SK-N-MC (cell line): ENCODE measurements at regions not wholly inside any gene's neighbourhood (a gene's known extent, or its start where the extent isn't known, plus 50 kb on each side); places are given as distances from the start of the nearest gene placed in this dataset.

Experiments used
- DNase-seq: peaks from one replicate; pipeline ENCODE4 v3.0.0-alpha.2; 2011; ENCODE audit warnings: low read depth, low spot score
- H3K27ac ChIP-seq: fragments of 200-600 bp; sonication (generic); 2 replicates; pipeline ENCODE4 v1.5.1; 2016; ENCODE audit warnings: mixed run types
- H3K36me3 ChIP-seq: fragments of 200-600 bp; sonication (generic); 2 replicates; pipeline ENCODE4 v1.6.1; 2017; ENCODE audit warnings: antibody characterized with exemption, low read length, mixed read lengths; ENCODE audit not compliant: insufficient read depth
- H3K4me3 ChIP-seq: fragments of 200-600 bp; sonication (generic); 2 replicates; pipeline ENCODE4 v1.5.1; 2016
- H3K9ac ChIP-seq: fragments of 200-600 bp; sonication (generic); 2 replicates; pipeline ENCODE4 v1.8.0; 2017; ENCODE audit warnings: mixed run types, mixed read lengths; ENCODE audit not compliant: insufficient read length
- H3K9me3 ChIP-seq: fragments of 200-600 bp; sonication (generic); 2 replicates; pipeline ENCODE4 v1.6.1; 2017; ENCODE audit warnings: low read depth, mild to moderate bottlenecking, antibody characterized with exemption, low read length, moderate library complexity, mixed read lengths
- EZH2 ChIP-seq: fragments of 200-600 bp; sonication (generic); IDR thresholded peaks from one replicate; pipeline ENCODE4 v1.6.1; 2017; ENCODE audit warnings: antibody characterized with exemption
- FOXP2 ChIP-seq: optimal IDR thresholded peaks from 2 replicates; pipeline ENCODE3; 2011; ENCODE audit warnings: mild to moderate bottlenecking, moderate library complexity; ENCODE audit not compliant: insufficient read depth; ENCODE audit errors: extremely low read length, control extremely low read depth
- POLR2AphosphoS5 ChIP-seq: IDR thresholded peaks from 2 replicates; pipeline ENCODE4 v1.6.1; 2012; ENCODE audit warnings: mild to moderate bottlenecking, low read depth, low read length, borderline replicate concordance

DNA sequence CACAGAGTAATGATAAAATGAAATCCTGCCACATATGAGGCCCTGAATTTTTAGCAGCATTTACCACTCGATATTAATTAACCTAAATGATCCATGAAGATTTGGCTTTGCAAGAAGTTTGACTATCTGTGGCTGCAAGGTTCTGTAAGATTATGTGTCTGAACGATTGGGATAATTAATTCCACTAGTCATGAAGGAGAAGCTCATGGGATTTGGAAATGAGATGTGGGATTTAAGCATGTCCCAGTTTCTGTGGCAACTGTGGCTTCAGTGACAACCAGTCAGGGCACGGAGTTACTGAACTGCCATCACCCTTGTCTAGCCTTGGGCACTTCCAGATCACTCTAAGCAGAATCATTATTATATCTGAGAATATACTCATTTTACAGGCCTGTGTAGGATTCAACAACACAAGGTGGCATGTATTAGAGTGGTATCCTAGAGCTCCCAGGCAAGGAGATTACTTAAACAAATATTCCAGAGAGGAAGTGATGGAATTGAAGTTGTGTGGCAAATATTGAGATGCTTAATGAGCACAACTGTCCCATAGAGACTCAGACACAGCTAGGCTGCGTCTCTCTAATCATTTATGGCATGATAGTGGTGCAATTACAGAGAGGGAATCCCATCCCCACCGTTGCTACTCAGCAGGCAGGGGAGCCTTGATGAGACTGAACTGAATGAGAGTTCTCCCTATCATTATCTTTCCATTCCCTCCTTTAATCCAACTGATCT lies 205.0 kb upstream of the KRR1 start:
- Histone ChIP-seq H3K36me3 (no peaks in the 10 kb centered on the region), H3K9me3 (no peaks in the 10 kb centered on the region), H3K9ac (no peak overlapping the region), H3K4me3 (no peak overlapping the region), H3K27ac (no peak overlapping the region)
- no peak for DNase-seq
- TF ChIP-seq EZH2 (no peak), FOXP2 (no peak), POLR2AphosphoS5 (no peak)

DNA sequence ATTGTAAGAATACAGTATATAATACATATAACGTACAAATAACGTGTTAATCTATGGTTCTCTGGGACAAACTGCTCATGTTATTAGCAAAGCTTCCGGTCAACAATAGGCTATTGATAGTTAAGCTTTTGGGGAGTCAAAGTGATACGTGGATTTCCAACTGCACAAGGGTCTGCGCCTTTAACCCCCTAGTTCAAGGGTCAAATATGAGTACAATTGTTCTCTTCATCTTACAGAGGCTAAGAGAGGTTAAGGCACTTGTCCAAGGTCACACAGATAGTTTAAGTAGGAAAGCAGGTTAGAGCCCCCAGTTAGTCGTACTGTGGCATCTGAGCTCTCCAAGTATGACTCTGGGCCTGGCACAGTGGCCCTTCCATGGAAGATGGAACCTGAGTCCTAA lies 204.3 kb upstream of the KRR1 start:
- Histone ChIP-seq H3K36me3 (no peaks in the 10 kb centered on the region), H3K27ac (no peak overlapping the region), H3K4me3 (no peak overlapping the region), H3K9ac (no peak overlapping the region), H3K9me3 (no peaks in the 10 kb centered on the region)
- TF ChIP-seq POLR2AphosphoS5, result no peak
- no peak for TF ChIP-seq FOXP2
- DNase-seq, result no peak

DNA sequence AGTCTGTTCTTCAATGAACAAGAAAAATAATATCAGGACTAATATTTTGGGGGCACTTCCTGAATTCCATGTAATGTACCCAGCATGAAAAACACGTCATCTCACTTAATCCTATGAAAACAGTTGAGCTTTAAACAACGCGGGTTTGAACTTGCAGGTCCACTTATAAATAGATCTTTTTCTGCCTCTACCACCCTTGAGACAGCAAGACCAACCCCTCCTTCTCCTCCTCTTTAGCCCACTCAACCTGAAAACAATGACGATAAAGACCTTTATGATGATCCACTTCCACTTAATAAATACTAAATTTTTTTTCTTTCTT lies 203.9 kb upstream of the KRR1 start:
- H3K9ac ChIP-seq, result no peak overlapping the region
- H3K27ac ChIP-seq, result no peak overlapping the region
- TF ChIP-seq POLR2AphosphoS5 (no peak), FOXP2 (no peak), EZH2 (no peak)
- no peak for DNase-seq
- no peak overlapping the region for H3K4me3 ChIP-seq
- H3K9me3 ChIP-seq, result no peaks in the 10 kb centered on the region
- H3K36me3 ChIP-seq, result no peaks in the 10 kb centered on the region

DNA sequence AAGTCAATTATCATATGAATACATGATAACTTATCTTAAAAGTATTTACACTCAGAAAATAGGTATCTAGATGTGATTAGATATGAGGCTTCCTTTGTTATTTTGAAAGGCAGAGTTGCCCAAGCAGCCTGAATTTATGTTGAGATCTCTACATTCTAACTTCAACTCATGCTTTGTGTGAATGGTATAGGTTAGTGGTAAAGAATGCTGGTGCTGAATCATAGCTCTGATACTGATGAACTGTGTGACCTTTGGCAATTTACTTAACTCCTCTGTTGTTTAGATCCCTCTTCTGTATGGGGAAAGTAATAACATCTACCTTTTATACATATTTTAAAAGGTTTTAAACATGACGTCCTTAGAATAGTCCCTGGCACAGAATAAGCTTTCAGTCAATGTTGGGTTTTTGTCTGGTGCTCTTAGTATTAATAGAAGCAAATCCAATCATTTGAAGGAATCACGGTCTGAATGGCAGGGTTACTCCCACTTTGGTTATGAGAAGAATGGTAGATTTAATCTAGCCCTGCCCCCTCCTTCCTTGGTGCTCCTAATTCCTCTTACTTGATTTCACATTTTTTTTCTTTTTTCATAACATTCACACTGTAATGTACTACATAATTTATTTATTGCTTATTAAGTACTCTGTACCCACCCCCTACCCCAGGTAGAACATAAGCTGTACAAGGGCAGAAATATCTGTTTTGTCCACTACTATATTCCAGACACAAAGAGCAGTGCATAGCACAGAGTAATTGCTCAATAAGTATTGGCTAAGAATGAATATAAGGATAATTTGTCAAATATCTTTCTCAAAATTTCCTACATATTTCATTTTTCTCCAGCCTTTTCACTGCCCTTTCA lies 203.3 kb upstream of the KRR1 start:
- TF ChIP-seq POLR2AphosphoS5, result no peak
- TF ChIP-seq EZH2, result no peak
- TF ChIP-seq FOXP2, result no peak
- no peaks in the 10 kb centered on the region for H3K36me3 ChIP-seq
- no peak for DNase-seq
- H3K27ac ChIP-seq, result no peak overlapping the region
- no peaks in the 10 kb centered on the region for H3K9me3 ChIP-seq
- H3K9ac ChIP-seq, result no peak overlapping the region
- no peak overlapping the region for H3K4me3 ChIP-seq

DNA sequence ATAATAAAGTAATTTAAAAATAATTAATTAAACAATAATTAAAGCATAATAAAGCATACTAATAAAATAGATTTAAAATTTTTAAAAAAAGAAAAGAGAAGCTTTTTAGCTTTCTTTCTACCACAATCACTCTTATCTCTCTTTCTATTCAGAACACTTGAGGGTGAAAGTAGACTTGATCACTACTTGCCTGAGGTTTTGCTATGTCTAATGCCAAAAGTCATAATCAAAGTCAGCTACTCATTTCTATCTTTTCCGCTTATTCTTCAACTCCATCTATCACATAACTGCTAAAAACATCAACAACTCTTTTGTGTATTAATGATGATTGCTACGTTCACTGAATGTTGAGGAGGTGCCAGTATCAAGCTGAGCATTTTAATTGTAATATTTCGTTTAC lies 202.0 kb upstream of the KRR1 start:
- H3K36me3 ChIP-seq, result no peaks in the 10 kb centered on the region
- DNase-seq, result no peak
- TF ChIP-seq EZH2, result no peak
- TF ChIP-seq POLR2AphosphoS5, result no peak
- TF ChIP-seq FOXP2, result no peak
- H3K9ac ChIP-seq, result no peak overlapping the region
- no peak overlapping the region for H3K4me3 ChIP-seq
- H3K27ac ChIP-seq, result no peak overlapping the region
- H3K9me3 ChIP-seq, result no peaks in the 10 kb centered on the region

DNA sequence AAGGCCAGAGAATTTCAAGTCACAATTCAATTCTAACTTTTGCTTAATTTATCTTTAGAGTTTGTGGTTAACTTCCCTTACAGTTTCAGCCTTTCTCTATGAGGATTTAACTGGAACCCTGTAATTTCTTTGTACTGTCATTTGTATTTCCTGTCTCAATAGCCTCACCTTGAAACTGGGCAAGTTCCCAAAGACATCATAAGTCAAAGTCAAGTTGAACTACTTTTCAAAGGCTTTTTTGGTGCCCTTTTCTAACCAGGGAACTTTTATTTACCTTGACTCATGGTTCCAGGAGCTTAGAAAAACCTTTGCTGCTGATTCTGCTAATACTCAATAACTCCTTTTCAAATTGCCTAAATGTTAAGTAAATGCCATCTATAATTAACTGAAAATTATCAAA lies 200.8 kb upstream of the KRR1 start:
- Histone ChIP-seq H3K9me3 (no peaks in the 10 kb centered on the region), H3K27ac (no peak overlapping the region), H3K4me3 (no peak overlapping the region), H3K9ac (no peak overlapping the region), H3K36me3 (no peaks in the 10 kb centered on the region)
- no peak for DNase-seq
- TF ChIP-seq POLR2AphosphoS5, result no peak

DNA sequence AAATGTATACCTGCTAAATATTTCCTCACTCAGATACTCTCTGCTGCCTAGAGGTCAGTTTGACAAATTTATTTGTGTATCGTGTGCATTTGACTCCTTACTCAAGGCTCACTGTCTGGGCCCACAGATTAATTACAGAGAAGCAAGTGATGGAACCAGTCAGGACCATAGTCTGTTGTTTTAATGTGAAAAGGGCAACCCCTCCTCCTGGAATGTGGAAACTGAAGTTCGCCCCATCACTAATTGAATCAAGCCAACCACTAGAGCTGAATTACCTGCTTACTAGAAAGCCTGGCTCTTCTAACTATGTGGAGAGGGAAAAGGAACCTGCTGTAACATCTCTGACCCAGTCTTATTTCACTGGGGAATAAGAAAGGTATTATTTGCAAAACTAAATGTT lies 199.9 kb upstream of the KRR1 start:
- no peak for DNase-seq
- no peak overlapping the region for H3K27ac ChIP-seq
- no peaks in the 10 kb centered on the region for H3K9me3 ChIP-seq
- H3K36me3 ChIP-seq, result no peaks in the 10 kb centered on the region
- no peak overlapping the region for H3K9ac ChIP-seq
- TF ChIP-seq POLR2AphosphoS5, result no peak
- TF ChIP-seq FOXP2, result no peak
- no peak for TF ChIP-seq EZH2
- no peak overlapping the region for H3K4me3 ChIP-seq

DNA sequence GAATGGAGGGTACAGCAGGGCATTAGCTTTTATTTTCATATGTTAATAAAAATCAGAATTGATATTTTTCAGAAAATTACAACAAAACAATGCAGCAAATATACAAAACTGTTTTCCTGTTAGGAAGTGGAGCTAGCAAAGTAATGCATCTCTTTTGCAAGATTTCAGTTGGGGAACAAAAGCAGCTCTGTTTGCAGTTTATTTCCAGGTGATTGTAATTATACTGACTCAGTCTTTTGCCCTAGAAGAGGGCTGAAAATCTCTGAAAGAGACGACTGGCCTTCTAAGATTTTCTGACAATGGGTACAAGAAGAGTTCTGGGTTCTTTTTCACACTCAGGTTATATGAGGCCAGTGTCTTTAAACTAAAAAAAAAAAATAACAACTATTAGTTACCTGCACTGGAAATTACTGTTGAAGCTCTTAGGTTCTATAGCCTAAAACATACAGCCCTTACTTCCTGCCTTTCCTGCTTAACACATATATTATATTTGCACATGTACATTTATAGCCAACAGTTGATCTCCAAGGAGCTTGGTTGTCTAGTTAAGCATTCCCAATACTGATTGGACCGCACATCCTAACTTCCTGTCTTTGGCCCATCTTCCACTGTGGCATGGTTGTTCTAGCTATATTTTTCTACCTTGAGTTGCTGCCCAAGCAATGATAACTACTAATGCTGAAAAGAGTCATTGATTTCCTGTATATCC lies 199.1 kb upstream of the KRR1 start:
- Histone ChIP-seq H3K4me3 (no peak overlapping the region), H3K36me3 (no peaks in the 10 kb centered on the region), H3K27ac (no peak overlapping the region), H3K9ac (no peak overlapping the region), H3K9me3 (no peaks in the 10 kb centered on the region)
- DNase-seq, result no peak
- TF ChIP-seq EZH2, result no peak
- no peak for TF ChIP-seq FOXP2
- TF ChIP-seq POLR2AphosphoS5, result no peak

DNA sequence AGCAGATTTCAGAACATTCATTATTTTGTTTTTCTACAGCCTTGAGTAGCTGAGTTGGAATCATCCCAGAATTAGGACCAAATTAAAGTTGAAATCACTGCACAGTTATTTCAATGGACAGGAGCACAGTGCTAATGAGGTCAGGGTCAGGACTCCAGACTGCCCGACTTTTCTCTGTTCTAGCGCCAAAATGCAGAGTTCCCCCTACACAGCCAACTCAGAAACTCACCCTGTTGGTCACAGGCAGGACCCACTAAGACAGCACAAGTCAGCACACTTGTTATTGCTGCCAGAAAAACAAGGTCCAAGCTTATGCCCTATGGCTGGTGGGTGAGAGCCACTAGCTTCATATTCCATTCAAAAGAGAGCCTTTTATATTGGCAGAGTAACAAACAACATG lies 198.1 kb upstream of the KRR1 start:
- TF ChIP-seq EZH2 (no peak), FOXP2 (no peak), POLR2AphosphoS5 (no peak)
- H3K9ac ChIP-seq, result no peak overlapping the region
- H3K27ac ChIP-seq, result no peak overlapping the region

More for the DNA sequence above, 198.1 kb upstream of the KRR1 start:
- no peak for DNase-seq
- no peak overlapping the region for H3K4me3 ChIP-seq
- H3K9me3 ChIP-seq, result no peaks in the 10 kb centered on the region
- H3K36me3 ChIP-seq, result no peaks in the 10 kb centered on the region
